ENCODE measurements at regions not wholly inside any gene's neighbourhood (a gene's known extent, or its start where the extent isn't known, plus 50 kb on each side); places are given as distances from the start of the nearest gene placed in this dataset.

- FAIRE-seq (no peak), DNase-seq (ENCODE audit: low read depth in 1 of 2, low spot score in 2 of 2) (peak in 1 of 2 experiments; percentile 48)
- Histone ChIP-seq H3K79me1 (ENCODE audit: low read depth, low read length) (no peaks in the 10 kb centered on the region), H2BK5ac (ENCODE audit: low read depth, low read length) (no peak overlapping the region), H2AK5ac (ENCODE audit: low read depth, low read length) (no peak overlapping the region), H3K18ac (ENCODE audit: extremely low read depth, low read length) (no peak overlapping the region), H2AFZ (ENCODE audit: low read length) (no peak overlapping the region), H4K5ac (ENCODE audit: insufficient read length, low read depth, low read length) (no peak overlapping the region), H3K14ac (ENCODE audit: insufficient read length) (no peak overlapping the region), H3K23ac (ENCODE audit: insufficient read length) (no peak overlapping the region), H3K56ac (replicated peaks; ENCODE audit: insufficient read length, low read depth, low read length) (no peak overlapping the region), H3K4ac (replicated peaks; ENCODE audit: insufficient read length, low read depth, low read length) (no peak overlapping the region), H3K9ac (replicated peaks in 1 of 4; ENCODE audit: extremely low read depth in 1 of 4, low read depth in 3 of 4, low read length in 3 of 4) (no peak overlapping the region), H3K27ac (ENCODE audit: low read depth, low read length) (no peak overlapping the region), H3K27me3 (replicated peaks in 1 of 4; ENCODE audit: control insufficient read depth in 3 of 4, extremely low read depth in 1 of 4, insufficient read depth in 3 of 4, low read length in 3 of 4) (no peaks in the 10 kb centered on the region), H3K36me3 (ENCODE audit: control insufficient read depth in 2 of 4, insufficient read depth in 4 of 4, low read length in 3 of 4) (peaks cover 0 to 4% (median 0%) of the 10 kb centered on the region in 4 experiments; a peak in 1 of 8 replicates), H2BK120ac (replicated peaks; ENCODE audit: low read depth, low read length) (no peak overlapping the region), H3K4me3 (ENCODE audit: extremely low read depth in 1 of 4, insufficient read depth in 2 of 4, low read depth in 3 of 4, low read length in 4 of 4) (no peak overlapping the region), H3K4me2 (ENCODE audit: insufficient read depth in 1 of 2, low read depth in 2 of 2, low read length in 2 of 2) (no peak overlapping the region), H2BK12ac (ENCODE audit: low read depth, low read length) (no peak overlapping the region), H4K91ac (replicated peaks; ENCODE audit: insufficient read length, low read length) (no peak overlapping the region), H4K8ac (ENCODE audit: extremely low read depth, insufficient read depth, low read length) (no peak overlapping the region), H2BK20ac (ENCODE audit: low read length) (no peak overlapping the region), H3K79me2 (ENCODE audit: control insufficient read depth in 1 of 2, insufficient read depth in 2 of 2, low read length in 2 of 2) (no peaks in the 10 kb centered on the region), H3K9me3 (ENCODE audit: insufficient read depth in 2 of 2, low read depth in 1 of 2, low read length in 1 of 2) (peaks cover 32 to 45% of the 10 kb centered on the region in 2 experiments), H3K4me1 (replicated peaks in 1 of 4; ENCODE audit: control insufficient read depth in 3 of 4, insufficient read depth in 4 of 4, low read length in 3 of 4) (no peaks in the 10 kb centered on the region), H3K23me2 (ENCODE audit: low read depth, low read length) (no peaks in the 10 kb centered on the region), H2BK15ac (ENCODE audit: low read length) (no peak overlapping the region), H4K20me1 (replicated peaks in 1 of 2; ENCODE audit: control insufficient read depth in 1 of 2, insufficient read depth in 2 of 2, low read length in 2 of 2) (no peaks in the 10 kb centered on the region)
- ChIA-PET CTCF (ENCODE audit: partially characterized antibody) (interaction anchor here (1.4 kb wide), 1 partner anchor 10 kb away, joined by 4 read pairs; no protein-coding TSS in a partner anchor), POLR2A (ENCODE audit: partially characterized antibody) (interaction anchor here (0.6 kb wide), 1 partner anchor 69 kb away, joined by 5 read pairs; no protein-coding TSS in a partner anchor)
- WGBS, 2 experiments (ENCODE audit: extremely low coverage in 1 of 2, insufficient coverage in 1 of 2, insufficient read length in 1 of 2, insufficient replicate concordance in 2 of 2, low coverage in 1 of 2, low lambda C conversion rate in 2 of 2, missing lambda C conversion rate in 1 of 2), result 92% methylated on average over 8 of the region's 8 CpGs; no CpG with 5 or more reads in 1 of the 2 experiments
- TF ChIP-seq KDM5A (IDR thresholded peaks at IDR 0.05; ENCODE audit: low read length) (no peak), SRF (IDR thresholded peaks at IDR 0.05; ENCODE audit: low read depth, low read length) (no peak), E2F6 (IDR thresholded peaks at IDR 0.05) (no peak), NANOG (IDR thresholded peaks at IDR 0.05; ENCODE audit: insufficient read depth, low read depth, low read length, poor library complexity, severe bottlenecking) (no peak), USF2 (IDR thresholded peaks at IDR 0.05; ENCODE audit: low read length) (no peak), FOSL1 (IDR thresholded peaks at IDR 0.05; ENCODE audit: insufficient read depth, low read depth, low read length) (no peak), KDM1A (IDR thresholded peaks at IDR 0.05; ENCODE audit: borderline replicate concordance, low read length) (0 out of 2 replicates have a peak, but pooled peaks have one; percentile 56), SUZ12 (IDR thresholded peaks at IDR 0.05; ENCODE audit: low read length) (no peak), SIRT6 (IDR thresholded peaks at IDR 0.05; ENCODE audit: low read length) (no peak), CHD2 (IDR thresholded peaks at IDR 0.05; ENCODE audit: low read length) (no peak), MAFK (IDR thresholded peaks at IDR 0.05; ENCODE audit: low read depth, low read length) (no peak)
Observed at GRCh38 chr2:171630812-171631626, 56.2 kb upstream of the DYNC1I2 start.

Measured in H1 (cell line).